H1 (cell line): ENCODE measurements at regions not wholly inside any gene's neighbourhood (a gene's known extent, or its start where the extent isn't known, plus 50 kb on each side); places are given as distances from the start of the nearest gene placed in this dataset.

Source experiments
- CTCF ChIA-PET: fragments of 300-600 bp; sonication (Branson Sonifier 250); formaldehyde crosslinking; loops from one replicate; lab custom pipeline; 2021; ENCODE audit not compliant: partially characterized antibody; lab: Charles Lee
- POLR2A ChIA-PET: fragments of 300-600 bp; sonication (Branson Sonifier 250); formaldehyde crosslinking; loops from one replicate; lab custom pipeline; 2021; ENCODE audit warnings: inconsistent platforms; ENCODE audit not compliant: partially characterized antibody; lab: Charles Lee
- DNase-seq, 2 experiments: peaks; one replicate each; pipeline versions ENCODE4 v3.0.0 to v3.0.0-alpha.2; 2010 to 2022; ENCODE audit warnings: low spot score in 2 of 2, low read depth in 1 of 2, mixed read lengths in 1 of 2
- FAIRE-seq: peaks from 2 replicates; lab custom pipeline; 2011; peaks lifted over from hg19 to GRCh38; lab: Jason Lieb, UNC
- H2AFZ ChIP-seq: 2 replicates; pipeline ENCODE4 v1.8.1; 2012; ENCODE audit warnings: low read length, inconsistent platforms
- H2AK5ac ChIP-seq: 2 replicates; pipeline ENCODE4 v1.6.1; 2013; ENCODE audit warnings: low read depth, low read length
- H2BK120ac ChIP-seq: replicated peaks from 2 replicates; pipeline ENCODE3; 2013; ENCODE audit warnings: low read depth, low read length, inconsistent platforms
- H2BK12ac ChIP-seq: 2 replicates; pipeline ENCODE4 v1.6.1; 2013; ENCODE audit warnings: low read depth, low read length
- H2BK15ac ChIP-seq: 2 replicates; pipeline ENCODE4 v1.6.1; 2013; ENCODE audit warnings: low read length
- H2BK20ac ChIP-seq: 2 replicates; pipeline ENCODE4 v1.6.1; 2013; ENCODE audit warnings: low read length
- H2BK5ac ChIP-seq: 2 replicates; pipeline ENCODE4 v1.6.1; 2013; ENCODE audit warnings: low read depth, low read length
- H3K14ac ChIP-seq: 2 replicates; pipeline ENCODE4 v1.6.1; 2013; ENCODE audit warnings: inconsistent platforms; ENCODE audit not compliant: insufficient read length
- H3K18ac ChIP-seq: 2 replicates; pipeline ENCODE4 v1.6.1; 2013; ENCODE audit warnings: low read length; ENCODE audit errors: extremely low read depth
- H3K23ac ChIP-seq: 2 replicates; pipeline ENCODE4 v1.6.1; 2013; ENCODE audit warnings: inconsistent platforms; ENCODE audit not compliant: insufficient read length
- H3K23me2 ChIP-seq: 2 replicates; pipeline ENCODE4 v1.6.1; 2013; ENCODE audit warnings: low read depth, low read length
- H3K27ac ChIP-seq: 2 replicates; pipeline ENCODE4 v1.6.1; 2011; ENCODE audit warnings: low read depth, low read length, inconsistent platforms
- H3K27me3 ChIP-seq, 4 experiments: replicated peaks in 1 of 4; 1 replicate in 1 of 4; 2 replicates in 3 of 4; pipeline versions ENCODE4 v1.6.1 to v1.8.1; 2011 to 2013; ENCODE audit warnings: low read length in 3 of 4, mild to moderate bottlenecking in 3 of 4, inconsistent platforms in 2 of 4, mixed read lengths in 2 of 4, moderate library complexity in 1 of 4; ENCODE audit not compliant: control insufficient read depth in 3 of 4, insufficient read depth in 3 of 4; ENCODE audit errors: extremely low read depth in 1 of 4
- H3K36me3 ChIP-seq, 4 experiments: 2 replicates each; pipeline versions ENCODE4 v1.6.1 to v1.8.1; 2011 to 2013; ENCODE audit warnings: mild to moderate bottlenecking in 4 of 4, low read length in 3 of 4, moderate library complexity in 2 of 4, control low read depth in 1 of 4, inconsistent platforms in 1 of 4; ENCODE audit not compliant: insufficient read depth in 4 of 4, control insufficient read depth in 2 of 4
- H3K4ac ChIP-seq: replicated peaks from 2 replicates; pipeline ENCODE3; 2013; ENCODE audit warnings: low read length, low read depth, mixed read lengths, inconsistent platforms; ENCODE audit not compliant: insufficient read length
- H3K4me1 ChIP-seq, 4 experiments: replicated peaks in 1 of 4; 1 replicate in 1 of 4; 2 replicates in 3 of 4; pipeline versions ENCODE4 v1.6.1 to v1.8.1; 2011 to 2013; ENCODE audit warnings: low read length in 3 of 4, inconsistent platforms in 2 of 4, mixed read lengths in 1 of 4; ENCODE audit not compliant: insufficient read depth in 4 of 4, control insufficient read depth in 3 of 4
- H3K4me2 ChIP-seq, 2 experiments: 2 replicates each; pipeline versions ENCODE4 v1.6.1 to v1.8.1; 2011 to 2013; ENCODE audit warnings: low read depth in 2 of 2, low read length in 2 of 2, control low read depth in 1 of 2, inconsistent platforms in 1 of 2, mild to moderate bottlenecking in 1 of 2; ENCODE audit not compliant: insufficient read depth in 1 of 2
- H3K4me3 ChIP-seq, 4 experiments: fragments of 200-600, 300-600 bp in 1 of 4; sonication (generic), shearing (Covaris generic), sonication (Bioruptor Twin) in 1 of 4; 2 replicates each; pipeline versions ENCODE4 v1.5.1 to v1.8.1; 2011 to 2016; ENCODE audit warnings: low read length in 4 of 4, low read depth in 3 of 4, control low read depth in 2 of 4, inconsistent platforms in 2 of 4, mild to moderate bottlenecking in 2 of 4, mixed read lengths in 1 of 4, moderate library complexity in 1 of 4; ENCODE audit not compliant: insufficient read depth in 2 of 4; ENCODE audit errors: extremely low read depth in 1 of 4
- H3K56ac ChIP-seq: replicated peaks from 2 replicates; pipeline ENCODE3; 2013; ENCODE audit warnings: low read depth, mild to moderate bottlenecking, mixed read lengths, low read length, inconsistent platforms; ENCODE audit not compliant: insufficient read length
- H3K79me1 ChIP-seq: 2 replicates; pipeline ENCODE4 v1.6.1; 2013; ENCODE audit warnings: low read depth, low read length, control low read depth
- H3K79me2 ChIP-seq, 2 experiments: 2 replicates each; pipeline versions ENCODE4 v1.6.1 to v1.8.1; 2012 to 2013; ENCODE audit warnings: low read length in 2 of 2, mild to moderate bottlenecking in 2 of 2, inconsistent platforms in 1 of 2; ENCODE audit not compliant: insufficient read depth in 2 of 2, control insufficient read depth in 1 of 2
- H3K9ac ChIP-seq, 4 experiments: replicated peaks in 1 of 4; 1 replicate in 1 of 4; 2 replicates in 3 of 4; pipeline versions ENCODE4 v1.6.1 to v1.8.1; 2011 to 2013; ENCODE audit warnings: low read depth in 3 of 4, low read length in 3 of 4, control low read depth in 2 of 4, mild to moderate bottlenecking in 2 of 4, moderate library complexity in 2 of 4, inconsistent platforms in 1 of 4; ENCODE audit errors: extremely low read depth in 1 of 4
- H3K9me3 ChIP-seq, 2 experiments: 2 replicates each; pipeline versions ENCODE4 v1.6.1 to v1.8.1; 2012 to 2013; ENCODE audit warnings: mild to moderate bottlenecking in 2 of 2, moderate library complexity in 2 of 2, control low read depth in 1 of 2, inconsistent platforms in 1 of 2, low read depth in 1 of 2, low read length in 1 of 2, mixed read lengths in 1 of 2; ENCODE audit not compliant: insufficient read depth in 2 of 2
- H4K20me1 ChIP-seq, 2 experiments: replicated peaks in 1 of 2; 2 replicates each; pipeline versions ENCODE3 to v1.8.1; 2011 to 2013; ENCODE audit warnings: inconsistent platforms in 2 of 2, low read length in 2 of 2, mild to moderate bottlenecking in 1 of 2; ENCODE audit not compliant: insufficient read depth in 2 of 2, control insufficient read depth in 1 of 2
- H4K5ac ChIP-seq: 2 replicates; pipeline ENCODE4 v1.6.1; 2013; ENCODE audit warnings: low read length, low read depth, mixed read lengths, inconsistent platforms; ENCODE audit not compliant: insufficient read length
- H4K8ac ChIP-seq: 2 replicates; pipeline ENCODE4 v1.8.0; 2013; ENCODE audit warnings: mild to moderate bottlenecking, moderate library complexity, low read length, inconsistent platforms; ENCODE audit not compliant: insufficient read depth; ENCODE audit errors: extremely low read depth
- H4K91ac ChIP-seq: replicated peaks from 2 replicates; pipeline ENCODE3; 2013; ENCODE audit warnings: low read length, mixed read lengths, inconsistent platforms; ENCODE audit not compliant: insufficient read length
- ATF3 ChIP-seq: IDR thresholded peaks from 2 replicates; pipeline ENCODE4 v1.6.1; 2011; ENCODE audit warnings: low read depth, mild to moderate bottlenecking, low read length; ENCODE audit not compliant: insufficient read depth
- EGR1 ChIP-seq: IDR thresholded peaks from 2 replicates; pipeline ENCODE4 v1.6.1; 2011; ENCODE audit warnings: low read depth, low read length, borderline replicate concordance
- GABPA ChIP-seq: IDR thresholded peaks from 2 replicates; pipeline ENCODE4 v1.6.1; 2011; ENCODE audit warnings: mild to moderate bottlenecking, low read length, moderate library complexity, borderline replicate concordance; ENCODE audit not compliant: insufficient read depth
- RXRA ChIP-seq: IDR thresholded peaks from 2 replicates; pipeline ENCODE4 v1.6.1; 2011; ENCODE audit warnings: low read depth, mild to moderate bottlenecking, low read length, moderate library complexity; ENCODE audit not compliant: insufficient read depth
- WGBS, 2 experiments: shearing (Covaris generic) in 1 of 2; methylation state at CpG; one replicate each; pipeline versions ENCODE4 v1.1.6 to v1.1.7; 2013 to 2015; ENCODE audit warnings: low lambda C conversion rate in 2 of 2, mixed read lengths in 2 of 2, inconsistent platforms in 1 of 2, low coverage in 1 of 2, missing lambda C conversion rate in 1 of 2; ENCODE audit not compliant: insufficient replicate concordance in 2 of 2, insufficient coverage in 1 of 2, insufficient read length in 1 of 2; ENCODE audit errors: extremely low coverage in 1 of 2, missing lambda C conversion rate in 1 of 2; 5-methylcytosine and 5-hydroxymethylcytosine counted together

GRCh38 chrY:8034673-8035072, 1123.1 kb upstream of the AMELY start:
- Histone ChIP-seq H3K4ac (no peak overlapping the region), H3K79me1 (no peaks in the 10 kb centered on the region), H3K9ac (no peak overlapping the region), H3K27me3 (no peaks in the 10 kb centered on the region), H2AK5ac (no peak overlapping the region), H3K4me2 (no peak overlapping the region), H3K23me2 (no peaks in the 10 kb centered on the region), H2BK15ac (no peak overlapping the region), H3K9me3 (peaks cover 11 to 36% of the 10 kb centered on the region in 2 experiments), H3K27ac (no peak overlapping the region), H3K4me3 (no peak overlapping the region), H3K14ac (no peak overlapping the region), H3K18ac (no peak overlapping the region), H2BK12ac (no peak overlapping the region), H2BK20ac (no peak overlapping the region), H4K91ac (no peak overlapping the region), H3K79me2 (no peaks in the 10 kb centered on the region), H2BK120ac (no peak overlapping the region), H2AFZ (no peak overlapping the region), H3K4me1 (no peaks in the 10 kb centered on the region), H2BK5ac (no peak overlapping the region), H4K8ac (no peak overlapping the region), H3K23ac (no peak overlapping the region), H4K5ac (no peak overlapping the region), H3K36me3 (no peaks in the 10 kb centered on the region), H3K56ac (no peak overlapping the region), H4K20me1 (no peaks in the 10 kb centered on the region)
- DNase-seq (no peak), FAIRE-seq (no peak)
- POLR2A ChIA-PET: no interaction called here
- 80% methylated on average over 1 of the region's 2 CpGs; no CpG with 5 or more reads in 1 of the 2 experiments for WGBS, 2 experiments
- CTCF ChIA-PET: no interaction called here
- no peak for TF ChIP-seq ATF3
- TF ChIP-seq EGR1: no peak
- no peak for TF ChIP-seq RXRA
- TF ChIP-seq GABPA: no peak
